Right renal cortex interstitium (tissue), 3 donors: ENCODE measurements at regions not wholly inside any gene's neighbourhood (a gene's known extent, or its start where the extent isn't known, plus 50 kb on each side); places are given as distances from the start of the nearest gene placed in this dataset.
A peak's percentile ranks its signal among the peaks of the same experiment; 100 is the strongest.

ENCODE experiments used
- DNase-seq, 3 donors: peaks; one replicate each; pipeline ENCODE4 v3.0.0-alpha.2; 2013; ENCODE audit warnings: low read depth in 3 of 3, low spot score in 2 of 3

DNA sequence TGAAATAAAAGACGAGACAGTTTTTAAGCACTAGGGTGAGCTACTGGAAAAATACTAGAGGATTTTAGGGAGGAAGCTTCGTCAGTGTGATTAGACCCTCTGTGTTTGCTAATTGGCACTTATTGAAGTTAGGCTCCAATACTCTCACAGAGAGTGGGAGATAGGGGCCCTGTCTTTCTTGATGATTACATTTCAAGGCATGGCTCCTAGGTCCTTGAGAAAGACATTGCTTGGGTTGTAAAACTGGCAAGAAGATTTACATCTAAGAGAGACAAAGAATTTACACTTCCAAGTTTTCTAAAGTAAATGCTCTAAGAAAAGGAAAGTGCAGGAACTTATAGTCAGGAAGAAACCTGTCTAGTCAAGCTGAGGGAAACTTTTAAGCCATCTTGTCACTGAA lies 183.2 kb downstream of the C12orf50 start:
- DNase-seq = peak in 2 of 3 donors; percentile 8 to 35

DNA sequence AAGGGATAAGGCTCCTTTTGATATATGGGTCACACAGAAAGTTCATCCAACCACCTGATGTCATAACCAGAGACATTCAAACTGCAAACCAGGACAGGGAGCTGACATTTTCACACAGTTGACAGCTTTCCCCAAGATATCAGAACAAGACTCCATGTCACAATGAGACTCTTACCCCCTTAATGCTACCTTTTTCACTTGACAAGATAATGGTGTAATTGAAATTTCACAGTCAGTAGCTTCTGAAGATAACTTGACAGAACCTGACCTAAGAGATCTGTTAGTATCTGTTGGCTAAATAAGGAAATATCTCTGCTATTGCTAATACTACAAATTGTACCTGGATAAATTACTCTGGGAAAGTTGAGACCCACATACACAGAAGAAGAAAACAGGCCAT lies 187.3 kb downstream of the C12orf50 start:
- no peak for DNase-seq

DNA sequence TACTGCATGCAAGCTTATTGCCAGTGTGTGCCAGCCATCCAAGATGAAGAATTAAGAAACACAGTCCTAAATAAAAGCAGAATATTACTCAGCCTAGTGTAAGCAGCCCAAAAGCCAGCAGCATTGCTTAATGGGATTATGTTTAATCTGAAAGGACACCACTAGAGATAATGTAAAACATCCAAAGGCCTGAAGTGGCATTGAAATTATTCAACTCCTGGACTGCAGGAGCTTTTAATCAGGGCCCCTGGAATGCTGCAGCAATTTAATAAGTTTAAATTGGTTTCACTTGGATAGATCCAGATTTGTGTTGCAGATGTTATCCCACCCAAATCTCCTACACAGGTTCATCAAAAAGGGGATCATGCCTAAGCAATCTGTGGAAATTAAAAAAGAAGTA lies 193.0 kb downstream of the C12orf50 start:
- no peak for DNase-seq

DNA sequence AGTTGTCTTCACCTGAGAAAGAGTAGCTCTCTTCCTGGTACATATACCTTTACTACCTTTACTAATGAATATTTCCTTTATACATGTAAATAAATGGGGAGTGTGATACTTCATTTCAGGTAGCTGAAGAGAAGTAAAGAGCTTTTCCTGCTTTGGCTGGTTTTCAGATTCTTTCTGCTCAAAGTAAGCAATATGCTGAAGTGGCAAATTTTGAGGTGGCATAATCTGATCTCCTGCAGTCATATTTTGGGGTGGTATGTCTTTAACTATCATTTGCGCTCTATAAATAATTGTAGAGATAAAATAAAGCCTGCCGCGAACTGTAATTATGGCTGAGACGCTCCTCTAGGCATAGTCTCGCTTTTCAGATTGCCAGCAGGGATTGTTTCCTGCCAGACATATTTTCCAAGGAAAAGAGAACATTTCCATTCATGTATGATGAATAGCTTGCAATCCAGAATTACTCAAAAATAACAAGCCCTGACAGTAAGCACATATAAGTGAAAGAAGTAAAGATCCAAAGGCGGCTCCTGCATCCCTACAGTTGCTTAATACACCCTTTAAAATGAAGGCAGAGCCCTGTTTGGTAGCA lies 200.7 kb downstream of the C12orf50 start:
- DNase-seq = no peak

DNA sequence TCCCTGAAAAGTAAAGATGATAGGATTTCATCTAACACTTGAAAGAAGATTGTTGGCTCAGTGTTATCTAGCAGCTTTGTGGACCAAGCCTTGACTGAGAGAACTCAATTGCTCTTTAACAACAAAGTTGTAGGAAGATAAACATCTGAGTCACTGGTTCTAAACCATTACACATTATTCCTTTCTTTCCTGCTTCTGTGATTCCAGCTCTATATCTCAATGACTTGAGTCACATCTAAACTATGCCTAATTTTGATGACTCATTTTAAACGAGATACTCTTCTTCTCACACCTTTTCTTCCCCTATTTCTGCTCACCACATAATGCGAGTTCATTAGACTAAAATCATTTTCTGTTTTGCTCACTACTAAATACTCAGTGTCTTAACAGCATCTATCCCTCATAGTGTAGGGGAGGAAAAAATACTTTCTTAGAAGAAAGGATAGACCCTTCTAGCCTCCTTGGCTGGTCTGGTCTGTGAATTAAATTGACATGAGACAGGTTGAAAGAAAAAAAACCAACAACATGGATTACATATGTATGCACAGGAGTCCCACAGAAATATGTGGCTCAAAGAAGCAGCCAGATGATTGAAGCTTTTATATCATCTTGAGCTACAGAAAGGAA lies 201.4 kb downstream of the C12orf50 start:
- DNase-seq = no peak

DNA sequence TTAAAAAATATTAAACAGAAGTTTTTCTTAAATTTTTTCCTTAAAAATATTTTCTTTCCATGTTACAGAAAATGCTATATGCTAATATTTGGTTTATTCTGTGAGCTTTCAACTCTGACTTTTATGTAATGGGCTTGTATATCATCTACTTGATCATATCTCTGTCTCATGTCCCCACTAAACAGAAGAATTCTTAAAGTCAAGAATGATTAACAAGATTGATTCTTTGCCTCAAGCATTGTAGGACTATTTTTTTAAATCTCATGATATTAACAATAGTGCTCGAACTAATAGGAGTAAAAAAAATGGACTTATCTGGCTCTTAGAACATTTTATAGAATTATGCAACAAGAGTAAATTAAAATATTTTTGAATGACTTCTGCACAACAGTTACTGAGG lies 206.3 kb downstream of the C12orf50 start:
- DNase-seq = no peak

DNA sequence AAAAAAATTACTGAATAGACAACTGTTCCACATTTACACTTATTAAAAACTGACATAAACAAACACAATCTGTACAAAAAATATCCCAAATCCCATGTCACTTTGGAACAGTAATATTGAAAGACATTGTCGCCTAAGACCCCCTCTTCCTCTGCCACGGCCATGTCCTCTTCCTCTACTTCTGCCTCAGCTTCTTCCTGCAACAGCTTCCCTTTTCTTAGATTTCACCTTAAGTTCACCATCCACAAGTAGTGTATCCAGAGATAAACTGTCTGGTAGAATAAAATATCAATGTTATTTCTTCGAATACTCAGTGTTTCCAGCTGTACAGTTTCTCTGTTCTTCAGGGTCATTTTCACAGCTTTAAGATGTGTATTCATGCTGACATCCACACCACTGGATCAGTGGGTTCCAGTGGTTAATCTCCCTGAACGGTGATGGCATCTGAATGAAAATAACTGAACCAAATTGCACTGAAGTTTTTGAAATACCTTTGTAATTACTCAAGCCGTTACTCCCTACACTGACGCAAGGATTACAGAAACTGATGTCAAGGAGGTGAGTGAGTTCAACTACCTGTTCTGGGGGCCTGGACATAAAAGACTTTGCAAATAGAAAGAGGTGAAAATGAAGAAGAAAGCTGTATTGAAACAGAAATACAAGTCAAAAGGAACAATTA lies 208.5 kb downstream of the C12orf50 start:
- DNase-seq = no peak

DNA sequence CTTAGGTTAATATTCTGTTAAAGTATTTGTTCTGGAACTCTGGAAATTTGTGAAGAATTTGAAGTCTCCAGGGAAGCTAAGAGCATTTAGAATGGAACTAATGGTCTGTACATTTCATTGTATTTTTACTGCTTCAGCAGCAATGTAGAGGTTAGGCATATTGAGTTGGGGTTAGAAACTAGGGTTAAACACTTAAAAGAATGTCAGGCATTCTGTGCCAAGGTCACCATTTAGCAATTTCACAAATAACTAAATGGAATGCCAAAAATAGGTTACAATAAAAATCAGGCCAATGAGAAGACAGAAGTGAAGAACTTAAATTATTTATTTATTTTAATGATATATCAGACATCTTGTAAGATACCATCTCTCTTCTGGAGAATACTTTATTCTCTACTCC lies 210.8 kb downstream of the C12orf50 start:
- no peak for DNase-seq

DNA sequence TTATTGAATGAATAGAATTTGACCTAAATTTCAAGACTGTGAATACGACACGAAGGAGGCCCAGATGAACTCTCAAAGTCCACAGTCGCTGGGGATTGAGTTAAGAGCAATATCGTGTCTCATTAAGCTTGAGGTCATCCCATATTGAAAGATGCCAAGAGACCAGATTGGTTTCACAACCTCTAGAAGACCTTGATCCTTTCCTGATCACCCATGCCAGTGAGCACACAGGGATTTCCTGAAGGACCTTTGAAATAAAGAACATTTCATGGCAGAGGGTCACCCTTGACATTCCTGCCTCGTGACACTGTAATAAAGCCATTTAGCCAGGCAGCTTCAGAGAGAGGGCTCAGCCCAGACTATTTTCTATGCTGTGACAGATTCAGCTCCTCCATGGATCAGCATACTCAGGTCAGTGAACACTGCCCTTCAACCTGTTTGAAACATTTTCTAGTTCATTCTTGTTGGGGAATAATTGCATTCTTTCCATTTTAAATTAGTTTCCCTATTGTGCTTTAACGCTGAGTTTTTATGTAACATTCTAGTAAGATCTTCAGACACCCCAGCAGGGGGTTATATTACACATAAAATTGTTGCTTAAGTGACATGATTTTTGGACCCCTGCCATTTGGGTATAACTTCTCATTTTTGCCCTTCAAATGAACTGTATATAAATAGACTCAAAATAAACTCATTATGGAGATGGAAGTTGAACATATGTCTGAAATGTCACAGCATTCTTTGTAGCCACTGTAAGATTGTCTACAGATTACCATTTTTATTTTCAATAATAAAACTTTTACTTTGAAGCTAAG lies 213.2 kb downstream of the C12orf50 start:
- DNase-seq = no peak

DNA sequence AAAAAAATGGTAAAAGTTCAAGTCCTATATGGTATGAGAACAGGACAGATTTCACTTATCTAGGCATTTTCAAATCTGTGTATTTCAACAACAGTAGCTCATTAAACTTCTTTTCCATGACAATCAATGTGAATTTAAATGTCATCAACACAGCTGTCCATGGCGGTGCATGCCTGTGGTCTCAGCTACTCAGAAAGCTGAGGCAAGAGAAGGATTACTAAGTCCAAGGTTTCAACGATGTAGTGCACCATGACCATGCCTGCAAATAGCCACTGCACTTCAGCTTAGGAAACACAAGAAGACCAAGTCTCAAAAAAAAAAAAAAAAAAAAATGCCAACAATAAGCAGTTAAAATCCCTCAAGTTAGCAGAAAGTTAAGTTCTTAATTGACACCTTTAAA lies 214.6 kb downstream of the C12orf50 start:
- DNase-seq = no peak

DNA sequence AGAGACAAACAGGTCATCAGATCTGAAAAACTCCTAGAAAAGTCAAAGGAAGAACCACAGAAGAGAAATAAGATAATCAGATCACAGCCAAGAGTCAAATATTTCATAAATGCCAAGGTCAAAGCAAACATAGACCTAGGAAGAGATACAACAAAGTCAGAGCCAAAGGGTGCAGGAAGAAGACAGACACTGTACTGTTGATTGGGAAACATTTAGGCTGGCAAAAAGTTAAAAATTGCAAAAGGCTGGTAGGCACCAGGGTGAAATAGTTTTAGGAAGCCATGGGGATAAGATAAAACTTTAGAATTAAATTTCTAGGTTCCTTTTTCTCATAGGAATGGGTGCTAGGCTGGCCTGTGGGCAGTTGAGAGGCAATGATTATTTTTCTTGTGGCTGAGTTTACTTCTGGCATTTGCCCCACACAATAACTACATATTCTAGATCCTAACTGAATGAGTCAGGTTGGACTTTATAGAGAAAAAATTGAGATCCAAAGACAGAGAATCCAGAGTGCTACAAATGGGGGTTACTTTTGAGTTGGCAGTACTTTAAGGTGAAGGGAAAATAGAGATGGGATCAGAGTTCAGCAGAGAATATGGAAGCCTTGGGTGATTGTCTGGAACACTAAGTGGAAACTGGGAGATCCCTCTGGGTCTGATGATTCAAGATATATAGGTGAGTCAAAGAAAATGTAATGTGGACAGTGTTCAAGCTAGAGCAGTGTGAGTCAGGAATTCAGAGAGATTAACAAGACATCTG lies 215.5 kb downstream of the C12orf50 start:
- DNase-seq = no peak

DNA sequence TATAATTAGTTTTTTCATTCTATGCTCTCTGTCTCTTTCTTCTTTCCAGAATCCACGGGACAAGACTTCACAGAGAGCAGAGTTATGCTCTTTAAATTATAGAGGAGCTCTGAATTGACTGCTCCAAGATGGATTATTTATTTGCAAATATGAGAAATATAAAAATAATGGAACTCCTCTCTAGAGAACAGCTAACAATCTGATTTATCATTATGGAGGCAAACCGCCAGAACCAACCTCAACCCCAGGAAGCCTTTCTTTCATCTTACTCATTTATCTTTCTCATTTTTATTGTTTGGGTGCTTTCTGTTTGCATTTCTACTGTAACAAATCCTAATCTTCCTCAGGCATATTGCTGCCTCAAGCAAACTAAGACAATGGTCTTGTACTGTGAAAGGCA lies 216.5 kb downstream of the C12orf50 start:
- no peak for DNase-seq

DNA sequence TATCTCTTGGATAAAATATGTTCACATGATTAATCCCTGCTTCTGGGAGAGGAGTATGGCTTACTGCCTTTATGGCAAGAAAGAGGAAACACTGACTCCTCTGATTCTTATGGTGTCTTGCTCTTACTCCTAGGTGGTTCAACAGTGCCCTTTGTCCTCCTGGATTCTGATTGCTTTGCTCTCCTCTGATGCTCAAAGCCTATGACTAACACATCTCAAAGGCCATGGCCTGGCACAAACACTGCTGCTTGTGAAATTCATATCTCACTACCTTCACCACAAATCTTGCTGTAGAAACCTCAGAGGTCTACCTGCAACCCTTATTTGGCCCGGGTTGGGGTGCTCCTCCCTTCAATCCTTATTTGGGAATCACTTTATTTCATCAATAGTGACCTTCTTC lies 217.2 kb downstream of the C12orf50 start:
- DNase-seq = no peak

DNA sequence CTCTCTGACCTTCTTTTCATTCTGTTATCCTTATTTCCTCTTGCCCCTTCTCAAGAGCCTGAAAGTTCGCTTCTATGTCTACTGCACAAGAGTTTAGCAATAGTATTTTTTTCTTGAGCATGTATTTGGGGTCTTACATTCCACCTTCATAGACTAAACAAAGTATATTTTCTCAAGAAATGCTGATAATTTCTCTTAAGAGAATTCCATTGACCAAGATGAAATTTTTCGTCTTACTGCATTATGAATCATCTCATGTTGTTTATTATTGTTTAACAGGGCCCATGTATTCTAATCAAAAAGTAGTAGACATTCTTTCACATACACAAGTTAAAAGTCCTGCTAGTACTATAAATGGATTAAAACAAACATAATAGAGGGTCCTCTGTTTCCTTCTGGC lies 219.3 kb downstream of the C12orf50 start:
- no peak for DNase-seq

DNA sequence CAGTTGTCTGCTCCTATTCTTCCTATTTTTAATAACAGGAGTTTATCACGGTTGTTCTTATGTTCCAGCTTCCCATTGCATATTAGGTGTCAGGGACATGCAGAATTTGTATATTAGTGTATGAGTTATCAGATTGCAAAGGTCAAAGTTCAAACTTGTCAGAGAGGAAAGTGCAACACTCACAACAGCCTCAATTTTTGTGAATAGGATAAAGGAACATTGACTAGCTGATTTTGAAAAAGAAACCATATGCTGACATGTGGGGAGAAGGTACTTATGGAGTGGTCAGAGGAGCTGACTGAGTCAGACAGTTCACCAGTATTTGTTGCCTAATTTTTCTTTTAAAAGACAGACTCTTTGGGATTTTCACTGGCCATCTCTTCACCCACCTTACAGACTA lies 222.1 kb downstream of the C12orf50 start:
- no peak for DNase-seq

DNA sequence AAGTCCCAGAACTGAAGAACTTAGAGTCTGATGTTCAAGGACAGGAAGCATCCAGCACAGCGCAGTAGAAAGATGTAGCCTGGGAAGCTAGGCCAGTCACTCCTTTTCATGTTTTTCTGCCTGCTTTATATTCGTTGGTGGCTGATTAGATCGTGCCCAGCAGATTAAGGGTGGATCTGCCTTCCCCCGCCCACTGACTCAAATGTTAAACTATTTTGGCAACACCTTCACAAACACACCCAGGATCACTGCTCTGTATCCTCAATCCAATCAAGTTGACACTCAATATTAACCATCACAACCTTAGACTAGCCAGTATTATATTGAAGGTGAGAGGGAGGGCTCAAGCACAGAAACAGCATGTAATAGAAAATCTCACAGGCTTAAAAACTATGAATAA lies 222.9 kb downstream of the C12orf50 start:
- no peak for DNase-seq

DNA sequence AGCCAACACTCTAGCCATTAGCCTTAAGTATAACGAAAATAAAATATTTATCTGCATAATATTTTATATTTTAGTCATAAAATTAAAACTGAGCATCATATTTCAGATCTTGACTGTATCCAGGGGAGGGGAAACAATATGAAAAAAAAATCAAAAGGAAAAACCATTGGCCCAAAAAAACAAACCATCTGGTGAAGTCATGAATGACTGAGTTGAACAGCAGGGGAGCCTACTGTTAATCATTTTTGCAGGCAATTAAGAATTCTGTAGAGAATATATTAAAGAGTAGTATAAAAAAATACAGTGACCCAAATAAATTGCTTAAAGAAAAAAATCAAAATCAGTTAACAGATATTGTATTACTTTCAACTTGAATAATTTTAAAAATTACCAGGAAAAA lies 224.8 kb downstream of the C12orf50 start:
- no peak for DNase-seq

DNA sequence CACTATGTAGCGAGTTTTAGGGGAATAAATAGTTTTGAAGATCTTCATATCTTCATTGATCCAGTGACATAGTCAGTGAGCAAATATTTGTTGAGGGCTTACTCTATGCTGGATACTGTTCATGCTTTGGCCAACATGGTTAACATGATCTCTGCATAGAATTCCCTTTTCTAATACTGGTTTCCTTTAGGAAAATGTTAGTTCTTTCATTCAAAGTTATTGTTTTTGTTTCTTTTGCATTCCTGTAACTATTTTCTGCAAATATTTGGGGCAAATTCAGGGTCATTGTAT lies 226.5 kb downstream of the C12orf50 start:
- no peak for DNase-seq

DNA sequence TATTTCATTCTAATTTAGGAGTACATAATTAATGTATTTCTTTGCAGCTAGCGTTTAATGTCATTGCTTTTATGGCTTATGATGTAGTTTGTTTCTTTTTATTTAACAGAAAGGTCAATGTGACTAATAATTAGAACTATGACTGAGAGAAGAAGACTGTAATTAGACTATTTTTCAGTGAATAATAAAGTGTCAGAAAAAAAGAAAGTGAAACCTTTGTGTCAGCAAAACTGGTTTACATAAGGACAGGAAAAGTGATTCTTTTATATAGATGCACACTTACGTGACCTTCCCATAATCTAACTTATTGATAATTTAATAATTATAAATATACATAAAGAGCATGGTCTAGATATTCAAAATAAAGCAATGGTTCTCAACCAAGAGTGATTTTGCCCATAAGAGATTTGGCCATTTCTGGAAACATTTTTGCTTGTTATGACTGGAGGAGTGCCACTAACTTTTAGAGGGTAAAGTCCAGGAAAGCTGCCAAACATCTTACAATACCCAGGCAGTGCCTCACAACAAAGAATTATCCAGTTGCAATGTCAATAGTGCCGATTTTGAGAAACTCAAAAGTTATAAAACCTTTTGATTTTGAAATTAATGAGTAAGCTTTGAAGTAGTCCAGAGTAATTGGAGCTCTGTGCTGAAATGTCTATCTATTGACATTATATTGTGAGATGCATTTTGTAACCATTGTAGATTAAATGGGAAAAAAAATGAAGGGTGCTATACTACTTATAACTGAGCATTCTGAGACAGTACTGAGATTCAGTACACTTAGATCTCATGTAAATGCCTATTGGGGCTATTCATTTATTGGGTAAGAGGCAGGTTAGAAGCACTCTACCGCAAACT lies 227.1 kb downstream of the C12orf50 start:
- DNase-seq = no peak

DNA sequence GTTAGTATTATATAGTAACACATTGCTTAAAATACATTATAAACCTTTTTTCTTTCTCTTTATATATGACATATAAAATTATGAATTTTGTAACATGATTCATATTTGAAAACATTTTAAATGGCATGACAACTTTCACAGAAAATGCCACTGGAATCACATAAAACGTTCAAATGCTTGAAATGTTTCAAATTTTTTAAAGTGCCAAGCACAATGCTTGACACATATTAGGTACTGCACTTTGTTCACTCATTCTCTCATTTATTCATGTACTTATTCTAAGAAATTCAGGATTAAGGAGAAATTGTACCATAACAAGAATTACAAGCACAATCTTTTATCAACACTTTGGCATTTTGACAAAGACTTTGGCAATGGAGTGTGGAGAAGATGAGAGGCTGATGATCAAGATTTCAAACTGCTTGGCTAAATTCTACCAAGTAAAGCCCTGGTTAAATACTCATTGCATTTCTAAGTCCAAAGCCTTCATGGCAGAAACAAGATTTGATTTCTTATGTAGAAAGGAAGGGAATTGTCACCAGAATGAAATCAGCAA lies 232.2 kb downstream of the C12orf50 start:
- no peak for DNase-seq
